WERI-Rb-1 (cell line): ENCODE measurements at regions not wholly inside any gene's neighbourhood (a gene's known extent, or its start where the extent isn't known, plus 50 kb on each side); places are given as distances from the start of the nearest gene placed in this dataset.

Source experiments
- DNase-seq: peaks from one replicate; pipeline ENCODE4 v3.0.0-alpha.2; 2020
- H3K27ac ChIP-seq: fragments of 250-450 bp; sonication (Bioruptor Pico); 2 replicates; pipeline ENCODE4 v1.5.1; 2020; ENCODE audit warnings: mild to moderate bottlenecking, moderate library complexity
- H3K27me3 ChIP-seq: fragments of 250-450 bp; sonication (Bioruptor Pico); 2 replicates; pipeline ENCODE4 v1.5.1; 2021; ENCODE audit warnings: mild to moderate bottlenecking, low read depth, moderate library complexity; ENCODE audit not compliant: insufficient read depth, severe bottlenecking
- H3K36me3 ChIP-seq: fragments of 250-450 bp; sonication (Bioruptor Pico); 2 replicates; pipeline ENCODE4 v1.5.1; 2020; ENCODE audit warnings: mild to moderate bottlenecking, moderate library complexity
- H3K4me3 ChIP-seq: 2 replicates; pipeline ENCODE4 v1.5.1; 2011; ENCODE audit warnings: low read depth, mild to moderate bottlenecking, control low read depth, low read length
- H3K9me3 ChIP-seq: fragments of 250-450 bp; sonication (Bioruptor Pico); 2 replicates; pipeline ENCODE4 v1.5.1; 2021; ENCODE audit warnings: mild to moderate bottlenecking, moderate library complexity; ENCODE audit not compliant: severe bottlenecking
- TF ChIP-seq, protein P1 (sequence below): IDR thresholded peaks from 2 replicates; pipeline ENCODE4 v1.5.1; 2011; ENCODE audit warnings: low read depth, mild to moderate bottlenecking, control low read depth, inconsistent platforms, low read length

GRCh38 chr6:110049696-110050439 is 71.8 kb downstream of the GPR6 start:
- Histone ChIP-seq H3K36me3 (no peaks in the 10 kb centered on the region), H3K27me3 (no peaks in the 10 kb centered on the region), H3K4me3 (no peak overlapping the region), H3K27ac (no peak overlapping the region), H3K9me3 (no peaks in the 10 kb centered on the region)
- DNase-seq = no peak
- TF ChIP-seq, protein P1, sequence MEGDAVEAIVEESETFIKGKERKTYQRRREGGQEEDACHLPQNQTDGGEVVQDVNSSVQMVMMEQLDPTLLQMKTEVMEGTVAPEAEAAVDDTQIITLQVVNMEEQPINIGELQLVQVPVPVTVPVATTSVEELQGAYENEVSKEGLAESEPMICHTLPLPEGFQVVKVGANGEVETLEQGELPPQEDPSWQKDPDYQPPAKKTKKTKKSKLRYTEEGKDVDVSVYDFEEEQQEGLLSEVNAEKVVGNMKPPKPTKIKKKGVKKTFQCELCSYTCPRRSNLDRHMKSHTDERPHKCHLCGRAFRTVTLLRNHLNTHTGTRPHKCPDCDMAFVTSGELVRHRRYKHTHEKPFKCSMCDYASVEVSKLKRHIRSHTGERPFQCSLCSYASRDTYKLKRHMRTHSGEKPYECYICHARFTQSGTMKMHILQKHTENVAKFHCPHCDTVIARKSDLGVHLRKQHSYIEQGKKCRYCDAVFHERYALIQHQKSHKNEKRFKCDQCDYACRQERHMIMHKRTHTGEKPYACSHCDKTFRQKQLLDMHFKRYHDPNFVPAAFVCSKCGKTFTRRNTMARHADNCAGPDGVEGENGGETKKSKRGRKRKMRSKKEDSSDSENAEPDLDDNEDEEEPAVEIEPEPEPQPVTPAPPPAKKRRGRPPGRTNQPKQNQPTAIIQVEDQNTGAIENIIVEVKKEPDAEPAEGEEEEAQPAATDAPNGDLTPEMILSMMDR = no peak
